GM21529 (cell line): ENCODE measurements at regions not wholly inside any gene's neighbourhood (a gene's known extent, or its start where the extent isn't known, plus 50 kb on each side); places are given as distances from the start of the nearest gene placed in this dataset.

ENCODE experiments used
- ATAC-seq: cut with Tn5 transposase; IDR thresholded peaks from one replicate; pipeline ENCODE4 v1.9.1; 2021; ENCODE audit not compliant: unreplicated experiment

- ATAC-seq, result no peak
Measured at GRCh38 chr10:4215963-4216575, 431.1 kb upstream of the KLF6 start.

- ATAC-seq, result no peak
Measured at GRCh38 chr10:4215485-4215884, 430.5 kb upstream of the KLF6 start.

GRCh38 chr10:4214908-4215307 lies 429.9 kb upstream of the KLF6 start:
- ATAC-seq, result no peak

GRCh38 chr10:4213441-4213840 lies 428.4 kb upstream of the KLF6 start:
- no peak for ATAC-seq

GRCh38 chr10:4212111-4212630 lies 427.2 kb upstream of the KLF6 start:
- no peak for ATAC-seq

- ATAC-seq, result no peak
Measured at GRCh38 chr10:4208499-4208898, 423.5 kb upstream of the KLF6 start.

GRCh38 chr10:4205113-4205512 lies 420.1 kb upstream of the KLF6 start:
- ATAC-seq, result no peak

- no peak for ATAC-seq
Measured at GRCh38 chr10:4202938-4203337, 417.9 kb upstream of the KLF6 start.

GRCh38 chr10:4201866-4202825 lies 417.1 kb upstream of the KLF6 start:
- no peak for ATAC-seq

GRCh38 chr10:4199196-4199595 lies 414.2 kb upstream of the KLF6 start:
- ATAC-seq, result no peak

GRCh38 chr10:4198216-4198615 lies 413.2 kb upstream of the KLF6 start:
- no peak for ATAC-seq

GRCh38 chr10:4197676-4198075 lies 412.7 kb upstream of the KLF6 start:
- ATAC-seq, result no peak

GRCh38 chr10:4196771-4197390 lies 411.9 kb upstream of the KLF6 start:
- ATAC-seq, result no peak

- ATAC-seq, result no peak
Measured at GRCh38 chr10:4196183-4196582, 411.2 kb upstream of the KLF6 start.

- ATAC-seq, result no peak
Measured at GRCh38 chr10:4195213-4195612, 410.2 kb upstream of the KLF6 start.

GRCh38 chr10:4194231-4194630 lies 409.2 kb upstream of the KLF6 start:
- no peak for ATAC-seq

GRCh38 chr10:4191894-4192293 lies 406.9 kb upstream of the KLF6 start:
- ATAC-seq, result no peak

GRCh38 chr10:4191354-4191753 lies 406.3 kb upstream of the KLF6 start:
- ATAC-seq, result no peak

GRCh38 chr10:4190876-4191275 lies 405.9 kb upstream of the KLF6 start:
- ATAC-seq, result no peak

- ATAC-seq, result no peak
Measured at GRCh38 chr10:4189281-4189680, 404.3 kb upstream of the KLF6 start.

GRCh38 chr10:4188406-4188805 lies 403.4 kb upstream of the KLF6 start:
- no peak for ATAC-seq
